ENCODE measurements at regions not wholly inside any gene's neighbourhood (a gene's known extent, or its start where the extent isn't known, plus 50 kb on each side); places are given as distances from the start of the nearest gene placed in this dataset.
A peak's percentile ranks its signal among the peaks of the same experiment; 100 is the strongest.
"Not testable (repeated sequence)": the region's sequence is repeated elsewhere in the genome, so short reads cannot be mapped to it uniquely, and the experiment has no call there.

GRCh38 chr2:144751142-144751905 is 231.4 kb upstream of the ZEB2 start:
- DNase-seq = no peak

- DNase-seq = no peak
These were observed 229.3 kb upstream of the ZEB2 start for GRCh38 chr2:144749188-144749587.

GRCh38 chr2:144748443-144748842 is 228.5 kb upstream of the ZEB2 start:
- DNase-seq = no peak

- DNase-seq = no peak
These were observed 227.7 kb upstream of the ZEB2 start for GRCh38 chr2:144747571-144747970.

GRCh38 chr2:144745424-144745823 is 225.5 kb upstream of the ZEB2 start:
- DNase-seq = no peak

- no peak for DNase-seq
These were observed 218.8 kb upstream of the ZEB2 start for GRCh38 chr2:144738749-144739148.

- DNase-seq = no peak
These were observed 210.8 kb upstream of the ZEB2 start for GRCh38 chr2:144730711-144731110.

GRCh38 chr2:144724460-144724859 is 204.5 kb upstream of the ZEB2 start:
- not testable (repeated sequence) for DNase-seq

GRCh38 chr2:144718376-144718775 is 198.5 kb upstream of the ZEB2 start:
- no peak for DNase-seq

GRCh38 chr2:144715992-144716391 is 196.1 kb upstream of the ZEB2 start:
- no peak for DNase-seq

GRCh38 chr2:144713410-144713809 is 193.5 kb upstream of the ZEB2 start:
- no peak for DNase-seq

GRCh38 chr2:144712550-144712940 is 192.6 kb upstream of the ZEB2 start:
- no peak for DNase-seq

- no peak for DNase-seq
These were observed 192.0 kb upstream of the ZEB2 start for GRCh38 chr2:144711630-144712549.

GRCh38 chr2:144711084-144711483 is 191.2 kb upstream of the ZEB2 start:
- DNase-seq = no peak

- DNase-seq = peak in 29 of 58 donors; percentile 2 to 92 (median 28)
These were observed 188.7 kb upstream of the ZEB2 start for GRCh38 chr2:144708626-144709025.

GRCh38 chr2:144707736-144708326 is 187.9 kb upstream of the ZEB2 start:
- peak in 1 of 58 donors; percentile 1 for DNase-seq

GRCh38 chr2:144706647-144707046 is 186.7 kb upstream of the ZEB2 start:
- no peak for DNase-seq

- DNase-seq = no peak
These were observed 185.7 kb upstream of the ZEB2 start for GRCh38 chr2:144705328-144706245.

GRCh38 chr2:144704709-144705095 is 184.8 kb upstream of the ZEB2 start:
- DNase-seq = no peak

GRCh38 chr2:144703852-144704708 is 184.2 kb upstream of the ZEB2 start:
- DNase-seq = peak in 2 of 58 donors; percentile 9 to 20

Data from anterior cingulate cortex (tissue), 58 donors.